KMS-11 (cell line): ENCODE measurements at regions not wholly inside any gene's neighbourhood (a gene's known extent, or its start where the extent isn't known, plus 50 kb on each side); places are given as distances from the start of the nearest gene placed in this dataset.

Source experiments
- H2AFZ ChIP-seq: fragments of 200-600 bp; sonication (generic); 2 replicates; pipeline ENCODE4 v1.6.1; 2016; ENCODE audit warnings: antibody characterized with exemption, mixed run types, low read depth
- H3K27ac ChIP-seq: fragments of 200-600 bp; sonication (generic); 2 replicates; pipeline ENCODE4 v1.6.1; 2016; ENCODE audit warnings: mild to moderate bottlenecking, mixed run types
- H3K27me3 ChIP-seq: fragments of 200-600 bp; sonication (generic); 2 replicates; pipeline ENCODE4 v1.6.1; 2017; ENCODE audit warnings: mild to moderate bottlenecking, low read depth, mixed run types, moderate library complexity; ENCODE audit not compliant: insufficient read depth
- H3K36me3 ChIP-seq: fragments of 200-600 bp; sonication (generic); 2 replicates; pipeline ENCODE4 v1.6.1; 2017; ENCODE audit warnings: mild to moderate bottlenecking, mixed run types; ENCODE audit not compliant: insufficient read depth
- H3K4me1 ChIP-seq: fragments of 200-600 bp; sonication (generic); 2 replicates; pipeline ENCODE4 v1.6.1; 2016; ENCODE audit warnings: mild to moderate bottlenecking, low read depth, mixed run types; ENCODE audit not compliant: poor library complexity, severe bottlenecking
- H3K4me2 ChIP-seq: fragments of 200-600 bp; sonication (generic); 2 replicates; pipeline ENCODE4 v1.7.0; 2016; ENCODE audit warnings: mild to moderate bottlenecking, mixed run types
- H3K4me3 ChIP-seq: fragments of 200-600 bp; sonication (generic); IDR thresholded peaks from 2 replicates; pipeline ENCODE4 v1.6.1; 2017; ENCODE audit warnings: low read depth, low read length, mixed read lengths; ENCODE audit not compliant: insufficient read depth
- H3K79me2 ChIP-seq: fragments of 200-600 bp; sonication (generic); 2 replicates; pipeline ENCODE4 v1.6.1; 2016; ENCODE audit warnings: low read depth, mixed run types; ENCODE audit not compliant: insufficient read depth
- H3K9ac ChIP-seq: fragments of 200-600 bp; sonication (generic); 2 replicates; pipeline ENCODE4 v1.6.1; 2016; ENCODE audit warnings: mild to moderate bottlenecking, mixed run types
- H4K20me1 ChIP-seq: fragments of 200-600 bp; sonication (generic); 2 replicates; pipeline ENCODE4 v1.6.1; 2016; ENCODE audit warnings: mild to moderate bottlenecking, mixed run types; ENCODE audit not compliant: insufficient read depth
- CTCF ChIP-seq: fragments of 200-600 bp; sonication (generic); conservative IDR thresholded peaks from 2 replicates; pipeline ENCODE4 v1.6.1; 2017; ENCODE audit warnings: low read depth, mild to moderate bottlenecking, antibody characterized with exemption, low read length, moderate library complexity, mixed read lengths

GRCh38 chr19:31445406-31445805 is 96.2 kb upstream of the TSHZ3 start:
- H3K27ac ChIP-seq = no peak overlapping the region
- H3K36me3 ChIP-seq = no peaks in the 10 kb centered on the region
- no peaks in the 10 kb centered on the region for H3K79me2 ChIP-seq
- no peak overlapping the region for H3K9ac ChIP-seq
- no peaks in the 10 kb centered on the region for H3K27me3 ChIP-seq
- H3K4me1 ChIP-seq = no peaks in the 10 kb centered on the region
- H3K4me3 ChIP-seq = no peak overlapping the region
- no peak overlapping the region for H2AFZ ChIP-seq
- no peaks in the 10 kb centered on the region for H4K20me1 ChIP-seq
- no peak for TF ChIP-seq CTCF
- H3K4me2 ChIP-seq = no peak overlapping the region

- Histone ChIP-seq H3K27ac (no peak overlapping the region), H3K27me3 (no peaks in the 10 kb centered on the region), H3K4me1 (no peaks in the 10 kb centered on the region), H3K4me3 (no peak overlapping the region), H3K79me2 (no peaks in the 10 kb centered on the region), H3K9ac (no peak overlapping the region), H4K20me1 (no peaks in the 10 kb centered on the region), H3K36me3 (no peaks in the 10 kb centered on the region), H3K4me2 (no peak overlapping the region), H2AFZ (no peak overlapping the region)
- TF ChIP-seq CTCF = no peak
Observed at GRCh38 chr19:31448221-31448657, 99.0 kb upstream of the TSHZ3 start.

DNA sequence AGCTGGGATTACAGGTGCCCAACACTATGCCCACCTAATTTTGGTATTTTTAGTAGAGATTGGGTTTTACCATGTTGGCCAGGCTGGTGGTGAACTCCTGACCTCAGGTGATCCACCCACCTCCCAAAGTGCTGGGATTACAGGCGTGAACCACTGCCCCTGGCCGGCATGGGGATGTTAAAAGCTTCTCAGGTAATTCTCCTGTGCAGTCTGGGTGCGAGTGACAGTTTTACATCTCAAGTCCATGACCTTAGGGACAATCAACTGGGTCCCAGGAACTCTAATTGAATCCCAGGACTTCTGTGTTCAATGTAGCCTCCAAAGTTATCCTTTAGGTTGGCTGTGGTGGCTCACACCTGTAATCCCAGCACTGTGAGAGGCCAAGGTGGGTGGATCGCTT is 100.1 kb upstream of the TSHZ3 start:
- Histone ChIP-seq H3K27ac (no peak overlapping the region), H3K4me2 (no peak overlapping the region), H3K27me3 (no peaks in the 10 kb centered on the region), H4K20me1 (no peaks in the 10 kb centered on the region), H3K79me2 (no peaks in the 10 kb centered on the region), H3K9ac (no peak overlapping the region), H3K4me1 (no peaks in the 10 kb centered on the region), H2AFZ (no peak overlapping the region), H3K4me3 (no peak overlapping the region), H3K36me3 (no peaks in the 10 kb centered on the region)
- TF ChIP-seq CTCF = no peak

GRCh38 chr19:31450696-31451095 is 101.5 kb upstream of the TSHZ3 start:
- Histone ChIP-seq H3K4me1 (no peaks in the 10 kb centered on the region), H3K36me3 (no peaks in the 10 kb centered on the region), H3K4me3 (no peak overlapping the region), H3K4me2 (no peak overlapping the region), H3K9ac (no peak overlapping the region), H2AFZ (no peak overlapping the region), H3K79me2 (no peaks in the 10 kb centered on the region), H3K27me3 (no peaks in the 10 kb centered on the region), H4K20me1 (no peaks in the 10 kb centered on the region), H3K27ac (no peak overlapping the region)
- no peak for TF ChIP-seq CTCF
